KMS-11 (cell line): ENCODE measurements at regions not wholly inside any gene's neighbourhood (a gene's known extent, or its start where the extent isn't known, plus 50 kb on each side); places are given as distances from the start of the nearest gene placed in this dataset.

ENCODE experiments used
- H2AFZ ChIP-seq: fragments of 200-600 bp; sonication (generic); 2 replicates; pipeline ENCODE4 v1.6.1; 2016; ENCODE audit warnings: antibody characterized with exemption, mixed run types, low read depth
- H3K27ac ChIP-seq: fragments of 200-600 bp; sonication (generic); 2 replicates; pipeline ENCODE4 v1.6.1; 2016; ENCODE audit warnings: mild to moderate bottlenecking, mixed run types
- H3K27me3 ChIP-seq: fragments of 200-600 bp; sonication (generic); 2 replicates; pipeline ENCODE4 v1.6.1; 2017; ENCODE audit warnings: mild to moderate bottlenecking, low read depth, mixed run types, moderate library complexity; ENCODE audit not compliant: insufficient read depth
- H3K36me3 ChIP-seq: fragments of 200-600 bp; sonication (generic); 2 replicates; pipeline ENCODE4 v1.6.1; 2017; ENCODE audit warnings: mild to moderate bottlenecking, mixed run types; ENCODE audit not compliant: insufficient read depth
- H3K4me1 ChIP-seq: fragments of 200-600 bp; sonication (generic); 2 replicates; pipeline ENCODE4 v1.6.1; 2016; ENCODE audit warnings: mild to moderate bottlenecking, low read depth, mixed run types; ENCODE audit not compliant: poor library complexity, severe bottlenecking
- H3K4me2 ChIP-seq: fragments of 200-600 bp; sonication (generic); 2 replicates; pipeline ENCODE4 v1.7.0; 2016; ENCODE audit warnings: mild to moderate bottlenecking, mixed run types
- H3K4me3 ChIP-seq: fragments of 200-600 bp; sonication (generic); IDR thresholded peaks from 2 replicates; pipeline ENCODE4 v1.6.1; 2017; ENCODE audit warnings: low read depth, low read length, mixed read lengths; ENCODE audit not compliant: insufficient read depth
- H3K79me2 ChIP-seq: fragments of 200-600 bp; sonication (generic); 2 replicates; pipeline ENCODE4 v1.6.1; 2016; ENCODE audit warnings: low read depth, mixed run types; ENCODE audit not compliant: insufficient read depth
- H3K9ac ChIP-seq: fragments of 200-600 bp; sonication (generic); 2 replicates; pipeline ENCODE4 v1.6.1; 2016; ENCODE audit warnings: mild to moderate bottlenecking, mixed run types
- H4K20me1 ChIP-seq: fragments of 200-600 bp; sonication (generic); 2 replicates; pipeline ENCODE4 v1.6.1; 2016; ENCODE audit warnings: mild to moderate bottlenecking, mixed run types; ENCODE audit not compliant: insufficient read depth
- TF ChIP-seq, protein P1 (sequence below): fragments of 200-600 bp; sonication (generic); conservative IDR thresholded peaks from 2 replicates; pipeline ENCODE4 v1.6.1; 2017; ENCODE audit warnings: low read depth, mild to moderate bottlenecking, antibody characterized with exemption, low read length, moderate library complexity, mixed read lengths

DNA sequence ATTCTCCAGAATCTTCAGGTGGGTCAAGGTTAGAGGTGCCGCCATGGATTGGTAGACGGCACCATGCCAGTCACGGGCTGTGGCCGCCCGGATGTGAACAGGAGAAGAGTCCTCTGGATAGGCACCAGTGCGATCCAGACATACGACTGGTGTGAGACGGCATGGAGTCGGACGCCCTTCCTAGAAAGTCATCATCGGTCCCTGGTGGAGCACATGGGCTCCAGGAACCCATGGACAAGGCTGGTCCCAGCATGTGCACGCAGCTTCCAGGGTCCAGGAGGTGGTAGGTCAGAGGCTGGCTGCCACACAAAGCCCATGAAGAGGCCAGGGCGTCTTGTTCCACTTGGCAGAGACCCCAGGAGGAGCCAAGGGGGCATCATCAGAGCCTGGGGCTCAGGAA, 276.1 kb upstream of the LRRC3B start:
- Histone ChIP-seq H3K4me2 (no peak overlapping the region), H3K79me2 (no peaks in the 10 kb centered on the region), H3K27ac (no peak overlapping the region), H3K27me3 (no peaks in the 10 kb centered on the region), H3K36me3 (no peaks in the 10 kb centered on the region), H3K4me1 (no peaks in the 10 kb centered on the region), H2AFZ (no peak overlapping the region), H3K9ac (no peak overlapping the region), H4K20me1 (no peaks in the 10 kb centered on the region), H3K4me3 (no peak overlapping the region)
- TF ChIP-seq, protein P1, sequence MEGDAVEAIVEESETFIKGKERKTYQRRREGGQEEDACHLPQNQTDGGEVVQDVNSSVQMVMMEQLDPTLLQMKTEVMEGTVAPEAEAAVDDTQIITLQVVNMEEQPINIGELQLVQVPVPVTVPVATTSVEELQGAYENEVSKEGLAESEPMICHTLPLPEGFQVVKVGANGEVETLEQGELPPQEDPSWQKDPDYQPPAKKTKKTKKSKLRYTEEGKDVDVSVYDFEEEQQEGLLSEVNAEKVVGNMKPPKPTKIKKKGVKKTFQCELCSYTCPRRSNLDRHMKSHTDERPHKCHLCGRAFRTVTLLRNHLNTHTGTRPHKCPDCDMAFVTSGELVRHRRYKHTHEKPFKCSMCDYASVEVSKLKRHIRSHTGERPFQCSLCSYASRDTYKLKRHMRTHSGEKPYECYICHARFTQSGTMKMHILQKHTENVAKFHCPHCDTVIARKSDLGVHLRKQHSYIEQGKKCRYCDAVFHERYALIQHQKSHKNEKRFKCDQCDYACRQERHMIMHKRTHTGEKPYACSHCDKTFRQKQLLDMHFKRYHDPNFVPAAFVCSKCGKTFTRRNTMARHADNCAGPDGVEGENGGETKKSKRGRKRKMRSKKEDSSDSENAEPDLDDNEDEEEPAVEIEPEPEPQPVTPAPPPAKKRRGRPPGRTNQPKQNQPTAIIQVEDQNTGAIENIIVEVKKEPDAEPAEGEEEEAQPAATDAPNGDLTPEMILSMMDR, result no peak

DNA sequence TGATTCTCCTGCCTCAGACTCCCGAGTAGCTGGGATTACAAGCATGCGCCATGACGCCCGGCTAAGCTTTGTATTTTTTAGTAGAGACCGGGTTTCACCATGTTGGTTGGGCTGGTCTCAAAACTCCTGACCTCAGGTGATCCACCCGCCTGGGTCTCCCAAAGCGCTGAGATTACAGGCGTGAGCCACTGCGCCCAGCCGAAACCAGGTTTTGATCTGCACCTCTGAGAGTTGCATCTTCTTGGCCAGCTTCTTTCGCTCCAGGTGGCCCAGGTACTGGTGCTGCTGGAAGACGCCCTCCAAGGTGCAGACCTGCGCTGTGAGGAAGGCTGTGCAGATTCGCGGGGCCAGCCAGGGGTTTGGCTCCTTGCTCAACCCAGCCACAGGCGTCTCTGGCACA, 275.4 kb upstream of the LRRC3B start:
- no peak overlapping the region for H3K9ac ChIP-seq
- H3K27ac ChIP-seq, result no peak overlapping the region
- TF ChIP-seq, protein P1, result no peak
- H3K27me3 ChIP-seq, result no peaks in the 10 kb centered on the region
- H3K79me2 ChIP-seq, result no peaks in the 10 kb centered on the region
- no peaks in the 10 kb centered on the region for H4K20me1 ChIP-seq
- no peak overlapping the region for H3K4me3 ChIP-seq
- no peaks in the 10 kb centered on the region for H3K36me3 ChIP-seq
- H2AFZ ChIP-seq, result no peak overlapping the region
- H3K4me2 ChIP-seq, result no peak overlapping the region
- no peaks in the 10 kb centered on the region for H3K4me1 ChIP-seq

DNA sequence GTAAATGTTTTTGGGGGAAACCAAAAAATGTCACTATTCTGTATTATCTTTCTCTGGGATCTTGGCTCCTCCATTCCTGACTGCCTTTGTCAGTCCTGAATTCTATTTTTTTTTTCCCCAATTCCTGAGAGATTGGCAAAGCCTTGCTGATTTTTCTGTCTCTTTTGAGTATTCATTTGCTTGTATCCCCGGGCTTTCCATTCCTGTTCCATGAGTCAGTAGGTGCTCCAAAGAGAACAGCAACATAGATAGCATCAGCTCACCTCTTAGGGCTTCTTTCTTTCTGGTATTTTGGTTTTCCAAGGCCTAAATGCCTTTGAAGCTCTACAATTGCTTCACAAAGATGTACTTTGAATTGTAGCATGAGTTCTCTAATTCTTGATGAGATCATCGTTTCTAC, 271.7 kb upstream of the LRRC3B start:
- H3K36me3 ChIP-seq, result no peaks in the 10 kb centered on the region
- no peaks in the 10 kb centered on the region for H3K4me1 ChIP-seq
- H3K27me3 ChIP-seq, result no peaks in the 10 kb centered on the region
- H2AFZ ChIP-seq, result no peak overlapping the region
- H3K9ac ChIP-seq, result no peak overlapping the region
- H3K27ac ChIP-seq, result no peak overlapping the region
- H3K4me3 ChIP-seq, result no peak overlapping the region
- no peak overlapping the region for H3K4me2 ChIP-seq
- no peaks in the 10 kb centered on the region for H3K79me2 ChIP-seq
- TF ChIP-seq, protein P1, result no peak
- no peaks in the 10 kb centered on the region for H4K20me1 ChIP-seq

DNA sequence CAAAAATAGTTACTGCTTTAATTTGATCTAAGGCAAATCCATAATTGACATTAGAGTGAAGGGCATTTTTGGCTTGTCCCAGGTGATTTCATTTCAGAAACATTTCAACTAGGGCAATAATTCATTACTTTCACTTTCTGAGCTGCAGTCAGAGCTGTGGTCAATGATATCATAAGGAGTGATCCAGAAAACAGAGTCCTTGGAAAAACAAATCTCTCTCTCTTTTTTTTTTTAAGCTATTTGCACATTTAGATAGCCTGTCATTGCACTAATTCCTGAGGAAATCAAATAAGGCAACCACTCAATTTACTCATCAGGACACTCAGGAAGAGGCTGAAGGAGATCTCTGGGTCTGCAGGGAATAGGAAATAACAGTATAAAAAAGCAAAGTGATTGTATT, 269.5 kb upstream of the LRRC3B start:
- Histone ChIP-seq H3K79me2 (no peaks in the 10 kb centered on the region), H4K20me1 (no peaks in the 10 kb centered on the region), H3K4me2 (no peak overlapping the region), H3K9ac (no peak overlapping the region), H3K27me3 (no peaks in the 10 kb centered on the region), H3K27ac (no peak overlapping the region), H3K36me3 (no peaks in the 10 kb centered on the region), H3K4me1 (no peaks in the 10 kb centered on the region), H2AFZ (no peak overlapping the region), H3K4me3 (no peak overlapping the region)
- TF ChIP-seq, protein P1, result no peak

DNA sequence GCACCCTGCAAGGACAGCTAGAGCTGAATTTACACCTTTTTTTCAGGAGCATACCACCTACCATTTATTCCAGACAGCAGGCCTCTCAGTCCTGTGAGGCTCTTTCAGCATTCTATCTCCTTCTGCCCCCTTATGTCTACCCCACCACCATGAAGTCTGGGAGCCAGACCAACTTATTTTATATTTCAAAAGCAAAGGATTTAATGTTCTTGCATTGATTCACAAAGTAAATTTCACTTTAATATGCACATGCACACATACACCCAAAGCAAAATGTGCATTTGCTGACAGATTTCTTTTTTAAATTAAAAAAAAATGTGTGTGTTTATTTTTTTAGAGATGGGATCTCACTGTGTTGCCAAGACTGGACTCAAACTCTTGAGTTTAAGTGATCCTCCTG, 264.2 kb upstream of the LRRC3B start:
- H2AFZ ChIP-seq, result no peak overlapping the region
- no peak overlapping the region for H3K4me3 ChIP-seq
- H3K9ac ChIP-seq, result no peak overlapping the region
- H3K36me3 ChIP-seq, result no peaks in the 10 kb centered on the region
- H3K4me2 ChIP-seq, result no peak overlapping the region
- no peaks in the 10 kb centered on the region for H3K4me1 ChIP-seq
- no peaks in the 10 kb centered on the region for H3K27me3 ChIP-seq
- H4K20me1 ChIP-seq, result no peaks in the 10 kb centered on the region
- TF ChIP-seq, protein P1, result no peak
- no peaks in the 10 kb centered on the region for H3K79me2 ChIP-seq
- H3K27ac ChIP-seq, result no peak overlapping the region
